WERI-Rb-1 (cell line): ENCODE measurements at regions not wholly inside any gene's neighbourhood (a gene's known extent, or its start where the extent isn't known, plus 50 kb on each side); places are given as distances from the start of the nearest gene placed in this dataset.

ENCODE experiments used
- DNase-seq: peaks from one replicate; pipeline ENCODE4 v3.0.0-alpha.2; 2020
- H3K27ac ChIP-seq: fragments of 250-450 bp; sonication (Bioruptor Pico); 2 replicates; pipeline ENCODE4 v1.5.1; 2020; ENCODE audit warnings: mild to moderate bottlenecking, moderate library complexity
- H3K27me3 ChIP-seq: fragments of 250-450 bp; sonication (Bioruptor Pico); 2 replicates; pipeline ENCODE4 v1.5.1; 2021; ENCODE audit warnings: mild to moderate bottlenecking, low read depth, moderate library complexity; ENCODE audit not compliant: insufficient read depth, severe bottlenecking
- H3K36me3 ChIP-seq: fragments of 250-450 bp; sonication (Bioruptor Pico); 2 replicates; pipeline ENCODE4 v1.5.1; 2020; ENCODE audit warnings: mild to moderate bottlenecking, moderate library complexity
- H3K4me3 ChIP-seq: 2 replicates; pipeline ENCODE4 v1.5.1; 2011; ENCODE audit warnings: low read depth, mild to moderate bottlenecking, control low read depth, low read length
- H3K9me3 ChIP-seq: fragments of 250-450 bp; sonication (Bioruptor Pico); 2 replicates; pipeline ENCODE4 v1.5.1; 2021; ENCODE audit warnings: mild to moderate bottlenecking, moderate library complexity; ENCODE audit not compliant: severe bottlenecking
- TF ChIP-seq, protein P1 (sequence below): IDR thresholded peaks from 2 replicates; pipeline ENCODE4 v1.5.1; 2011; ENCODE audit warnings: low read depth, mild to moderate bottlenecking, control low read depth, inconsistent platforms, low read length

GRCh38 chr1:87810166-87810565, 481.5 kb downstream of the LMO4 start:
- TF ChIP-seq, protein P1, sequence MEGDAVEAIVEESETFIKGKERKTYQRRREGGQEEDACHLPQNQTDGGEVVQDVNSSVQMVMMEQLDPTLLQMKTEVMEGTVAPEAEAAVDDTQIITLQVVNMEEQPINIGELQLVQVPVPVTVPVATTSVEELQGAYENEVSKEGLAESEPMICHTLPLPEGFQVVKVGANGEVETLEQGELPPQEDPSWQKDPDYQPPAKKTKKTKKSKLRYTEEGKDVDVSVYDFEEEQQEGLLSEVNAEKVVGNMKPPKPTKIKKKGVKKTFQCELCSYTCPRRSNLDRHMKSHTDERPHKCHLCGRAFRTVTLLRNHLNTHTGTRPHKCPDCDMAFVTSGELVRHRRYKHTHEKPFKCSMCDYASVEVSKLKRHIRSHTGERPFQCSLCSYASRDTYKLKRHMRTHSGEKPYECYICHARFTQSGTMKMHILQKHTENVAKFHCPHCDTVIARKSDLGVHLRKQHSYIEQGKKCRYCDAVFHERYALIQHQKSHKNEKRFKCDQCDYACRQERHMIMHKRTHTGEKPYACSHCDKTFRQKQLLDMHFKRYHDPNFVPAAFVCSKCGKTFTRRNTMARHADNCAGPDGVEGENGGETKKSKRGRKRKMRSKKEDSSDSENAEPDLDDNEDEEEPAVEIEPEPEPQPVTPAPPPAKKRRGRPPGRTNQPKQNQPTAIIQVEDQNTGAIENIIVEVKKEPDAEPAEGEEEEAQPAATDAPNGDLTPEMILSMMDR = no peak
- no peak overlapping the region for H3K27ac ChIP-seq
- no peak for DNase-seq
- H3K27me3 ChIP-seq = no peaks in the 10 kb centered on the region
- no peaks in the 10 kb centered on the region for H3K36me3 ChIP-seq
- H3K9me3 ChIP-seq = no peaks in the 10 kb centered on the region
- H3K4me3 ChIP-seq = no peak overlapping the region

GRCh38 chr1:87812871-87813577, 484.3 kb downstream of the LMO4 start:
- Histone ChIP-seq H3K27me3 (no peaks in the 10 kb centered on the region), H3K4me3 (no peak overlapping the region), H3K9me3 (no peaks in the 10 kb centered on the region), H3K27ac (no peak overlapping the region), H3K36me3 (no peaks in the 10 kb centered on the region)
- TF ChIP-seq, protein P1 = no peak
- DNase-seq = no peak

DNA sequence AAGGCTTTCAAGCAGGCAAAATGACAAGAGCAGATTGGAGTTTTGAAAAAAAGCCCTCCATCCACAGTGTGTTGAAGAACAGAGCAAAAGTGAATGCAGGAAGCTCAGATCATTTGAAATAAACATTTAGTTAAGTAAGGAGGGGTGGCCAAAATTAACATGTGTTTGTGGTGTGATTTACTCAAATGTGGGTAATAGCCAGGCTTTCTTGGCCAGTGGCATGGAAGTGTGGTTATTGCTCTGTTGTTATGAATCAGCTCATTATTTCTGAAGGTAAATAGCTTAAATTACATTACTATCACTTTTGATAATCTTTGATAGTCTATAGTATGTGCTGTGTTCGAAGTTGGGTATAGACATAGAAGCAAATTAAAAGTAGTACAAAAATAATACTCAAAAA, 485.9 kb downstream of the LMO4 start:
- TF ChIP-seq, protein P1 = no peak
- no peak overlapping the region for H3K4me3 ChIP-seq
- DNase-seq = no peak
- H3K36me3 ChIP-seq = no peaks in the 10 kb centered on the region
- H3K9me3 ChIP-seq = no peaks in the 10 kb centered on the region
- no peaks in the 10 kb centered on the region for H3K27me3 ChIP-seq
- no peak overlapping the region for H3K27ac ChIP-seq

DNA sequence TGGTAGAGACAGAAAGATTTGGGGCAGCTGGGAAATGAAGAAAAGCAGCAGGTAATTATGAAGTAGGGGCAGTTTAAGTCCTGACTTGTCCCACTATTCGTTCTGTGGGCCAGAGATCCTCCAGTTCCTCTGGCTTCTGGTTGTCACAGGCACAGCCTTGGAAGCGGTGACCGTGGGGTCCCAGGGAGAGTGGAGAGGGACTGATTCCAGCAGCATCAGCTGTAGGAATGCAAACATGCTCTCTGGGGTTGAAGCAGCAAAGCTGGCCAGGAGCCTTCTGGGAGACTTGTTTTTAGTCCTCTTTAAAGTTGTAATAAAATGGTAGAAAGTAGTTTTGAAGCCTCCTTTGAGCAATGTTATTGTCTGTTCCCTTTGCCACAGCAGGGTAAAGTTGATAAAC, 488.0 kb downstream of the LMO4 start:
- H3K27ac ChIP-seq = no peak overlapping the region
- H3K27me3 ChIP-seq = no peaks in the 10 kb centered on the region
- H3K36me3 ChIP-seq = no peaks in the 10 kb centered on the region
- H3K9me3 ChIP-seq = no peaks in the 10 kb centered on the region
- TF ChIP-seq, protein P1 = no peak
- DNase-seq = no peak
- no peak overlapping the region for H3K4me3 ChIP-seq

DNA sequence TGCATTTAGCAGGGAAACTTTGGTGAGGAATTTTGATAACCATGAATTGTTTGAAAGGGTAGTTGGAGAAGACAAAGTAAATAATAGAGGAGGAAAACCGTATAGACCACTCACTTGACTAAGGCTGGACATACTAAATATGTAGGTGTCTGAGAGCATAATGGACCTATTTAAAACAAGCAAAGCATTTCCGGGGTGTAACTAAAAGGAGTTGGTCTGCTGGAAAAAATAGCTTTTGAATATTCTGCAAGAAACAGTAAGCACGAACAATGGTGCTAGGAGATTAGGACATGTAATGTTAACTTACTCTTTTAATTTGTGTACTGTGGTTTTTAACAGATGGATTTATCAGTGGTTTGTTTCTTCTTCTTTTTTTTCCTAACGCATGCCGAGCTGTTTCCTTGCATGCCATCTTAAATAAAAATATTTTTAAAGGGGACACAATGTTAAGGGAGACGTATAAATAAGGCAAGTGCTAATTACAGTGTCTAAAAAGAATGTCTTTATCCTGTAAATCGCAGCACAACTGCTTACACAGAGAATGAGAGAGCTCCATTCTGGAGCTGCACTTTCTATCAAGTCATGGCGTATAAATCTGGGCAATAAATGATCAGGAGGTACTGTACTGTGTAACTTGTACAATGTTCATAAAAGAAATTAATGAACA, 492.1 kb downstream of the LMO4 start:
- Histone ChIP-seq H3K36me3 (no peaks in the 10 kb centered on the region), H3K9me3 (no peaks in the 10 kb centered on the region), H3K4me3 (no peak overlapping the region), H3K27ac (no peak overlapping the region), H3K27me3 (no peaks in the 10 kb centered on the region)
- DNase-seq = no peak
- TF ChIP-seq, protein P1 = no peak
